GM19324 (cell line): ENCODE measurements at regions not wholly inside any gene's neighbourhood (a gene's known extent, or its start where the extent isn't known, plus 50 kb on each side); places are given as distances from the start of the nearest gene placed in this dataset.

Experiments
- ATAC-seq: cut with Tn5 transposase; IDR thresholded peaks from one replicate; pipeline ENCODE4 v1.9.1; 2021; ENCODE audit warnings: mild to moderate bottlenecking, moderate library complexity; ENCODE audit not compliant: unreplicated experiment, low FRiP score

- no peak for ATAC-seq
Measured at GRCh38 chr18:68469049-68469625, 245.8 kb downstream of the TMX3 start.

DNA sequence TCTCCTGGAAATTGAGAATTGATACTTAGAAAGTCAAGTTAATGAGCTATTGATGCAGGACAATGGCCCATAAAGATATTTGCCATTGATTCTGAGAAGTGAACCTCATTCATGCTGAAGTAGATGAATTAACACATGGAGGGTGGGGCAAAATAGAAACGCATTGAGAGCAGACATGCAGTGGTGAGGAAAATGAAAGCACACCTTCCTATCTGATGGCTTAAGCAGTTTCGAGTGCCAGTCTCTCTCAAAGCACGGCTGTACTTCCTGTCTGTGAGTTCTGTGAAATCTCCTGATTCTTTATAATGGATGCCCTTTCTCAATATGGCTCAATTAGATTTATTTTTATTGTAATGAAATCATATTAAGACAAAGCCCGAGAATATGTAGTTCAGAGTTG is 247.0 kb downstream of the TMX3 start:
- no peak for ATAC-seq

- ATAC-seq: no peak
Measured at GRCh38 chr18:68467329-68467728, 247.6 kb downstream of the TMX3 start.

- ATAC-seq: no peak
Measured at GRCh38 chr18:68466672-68467071, 248.2 kb downstream of the TMX3 start.

- ATAC-seq: no peak
Measured at GRCh38 chr18:68462766-68463165, 252.1 kb downstream of the TMX3 start.

GRCh38 chr18:68462148-68462547 is 252.8 kb downstream of the TMX3 start:
- no peak for ATAC-seq

DNA sequence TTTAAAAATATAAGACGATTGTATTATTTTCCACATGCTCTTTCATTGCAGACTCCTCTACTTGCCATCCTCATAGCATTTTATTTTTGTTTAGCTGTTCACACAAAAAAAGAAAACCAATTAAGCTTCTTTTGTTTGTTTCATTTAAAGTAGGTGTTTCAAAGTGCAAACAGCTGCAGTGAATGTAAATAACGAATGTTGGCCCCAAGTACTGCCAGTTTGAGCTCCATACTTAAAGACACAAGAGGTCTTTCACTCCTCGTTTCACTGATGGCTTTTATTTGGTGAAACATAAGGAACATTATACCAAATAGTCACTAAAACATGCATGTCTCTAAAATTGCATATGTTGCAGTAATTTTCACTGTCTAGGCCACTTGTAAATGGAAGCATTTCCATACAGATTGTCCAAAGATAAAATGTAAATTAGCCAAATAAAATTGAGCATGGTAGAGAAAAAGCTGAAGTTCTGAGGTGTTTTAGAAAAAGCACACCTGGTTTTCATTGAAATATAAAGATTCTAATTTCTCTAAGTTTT is 253.4 kb downstream of the TMX3 start:
- no peak for ATAC-seq

GRCh38 chr18:68459968-68460367 is 254.9 kb downstream of the TMX3 start:
- no peak for ATAC-seq

GRCh38 chr18:68456985-68457384 is 257.9 kb downstream of the TMX3 start:
- no peak for ATAC-seq

GRCh38 chr18:68455229-68455603 is 259.7 kb downstream of the TMX3 start:
- ATAC-seq: no peak

DNA sequence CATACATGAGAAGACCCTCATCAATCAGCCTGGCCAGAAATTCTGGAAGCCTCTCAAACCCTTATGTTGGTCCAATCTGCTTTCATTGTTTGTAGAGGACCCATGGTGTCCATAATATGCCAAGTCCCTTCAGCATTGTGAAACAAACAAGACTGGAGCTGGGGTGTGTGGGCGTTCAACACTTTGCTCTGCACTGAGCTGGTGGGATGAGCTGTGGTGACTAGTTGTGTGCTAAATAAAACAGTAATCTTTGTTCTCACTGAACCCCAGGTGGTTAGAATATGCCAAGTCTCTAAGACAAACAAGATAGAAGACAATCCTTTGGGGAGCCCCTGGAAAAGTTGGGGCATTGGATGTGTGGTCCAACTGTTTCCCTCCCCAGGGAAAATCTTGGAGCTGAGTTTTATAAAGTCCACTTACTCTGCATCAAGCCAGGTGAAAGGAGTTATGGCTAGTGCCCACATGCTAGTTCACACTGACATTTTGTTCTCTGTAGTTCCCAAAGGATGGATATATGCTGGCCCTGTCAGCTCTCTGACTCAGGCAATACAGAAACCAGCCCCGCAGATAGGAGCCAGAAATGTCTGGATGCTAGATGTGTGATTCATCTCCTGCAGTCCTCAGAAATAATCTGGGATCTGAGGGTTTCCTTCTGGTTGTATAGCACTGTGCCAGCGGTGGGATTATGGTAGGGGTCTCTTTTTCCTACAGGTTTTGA is 260.2 kb downstream of the TMX3 start:
- no peak for ATAC-seq

DNA sequence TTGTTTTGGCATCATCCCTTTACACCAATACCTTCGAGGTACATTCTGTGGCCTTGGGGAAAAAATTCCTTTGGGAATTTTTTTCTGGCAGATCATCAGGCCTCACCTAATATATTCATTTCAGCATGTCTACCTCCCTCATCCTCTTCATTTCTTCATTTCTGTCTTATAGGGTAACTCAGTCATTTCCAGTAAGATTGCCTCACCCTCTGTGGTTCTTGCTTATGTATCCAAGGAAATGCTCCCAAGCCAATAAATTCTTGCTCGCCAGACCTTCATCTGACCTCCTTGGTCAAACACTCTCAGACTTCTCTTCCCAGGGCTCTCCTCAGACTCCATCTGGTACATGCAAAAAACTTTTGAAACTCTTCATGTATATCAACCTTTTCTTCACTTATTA is 265.6 kb downstream of the TMX3 start:
- ATAC-seq: no peak

DNA sequence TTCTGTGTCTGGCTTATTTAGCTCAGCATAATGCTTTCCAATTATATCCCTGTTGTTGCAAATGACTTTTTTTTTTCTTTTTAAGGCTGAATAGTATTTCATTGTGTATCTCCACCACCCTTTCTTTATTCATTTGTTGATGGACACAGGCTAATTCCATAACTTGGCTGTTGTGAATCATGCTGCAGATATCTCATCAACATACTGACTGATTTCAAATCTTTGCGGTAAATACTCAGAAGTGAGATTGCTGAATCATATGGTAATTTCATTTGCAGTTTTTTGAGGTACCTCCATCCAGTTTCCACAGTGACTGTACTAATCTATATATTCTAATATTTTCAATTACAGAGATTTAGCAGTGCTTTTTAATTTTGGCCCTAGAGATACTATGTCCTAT is 266.2 kb downstream of the TMX3 start:
- no peak for ATAC-seq

- ATAC-seq: no peak
Measured at GRCh38 chr18:68447286-68447685, 267.6 kb downstream of the TMX3 start.

- ATAC-seq: no peak
Measured at GRCh38 chr18:68445668-68446426, 269.1 kb downstream of the TMX3 start.

DNA sequence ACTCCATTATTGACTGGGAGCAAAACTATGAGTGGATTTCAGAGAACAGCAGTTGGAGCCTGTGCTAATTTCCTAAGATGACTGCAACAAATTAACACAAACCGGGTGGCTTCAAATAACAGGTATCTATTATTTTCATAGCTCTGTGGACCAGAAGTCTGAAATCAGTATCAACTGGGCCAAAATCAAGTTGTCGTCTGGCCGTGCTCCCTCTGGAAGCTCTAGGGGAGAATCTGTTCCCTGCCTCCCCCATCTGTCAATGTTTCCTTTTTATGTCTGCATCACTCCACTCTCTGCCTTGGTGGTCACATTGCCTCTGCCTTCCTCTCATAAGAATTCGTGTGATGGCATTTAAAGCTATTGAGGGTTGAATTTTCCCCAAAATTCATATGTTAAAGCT is 269.8 kb downstream of the TMX3 start:
- ATAC-seq: no peak

DNA sequence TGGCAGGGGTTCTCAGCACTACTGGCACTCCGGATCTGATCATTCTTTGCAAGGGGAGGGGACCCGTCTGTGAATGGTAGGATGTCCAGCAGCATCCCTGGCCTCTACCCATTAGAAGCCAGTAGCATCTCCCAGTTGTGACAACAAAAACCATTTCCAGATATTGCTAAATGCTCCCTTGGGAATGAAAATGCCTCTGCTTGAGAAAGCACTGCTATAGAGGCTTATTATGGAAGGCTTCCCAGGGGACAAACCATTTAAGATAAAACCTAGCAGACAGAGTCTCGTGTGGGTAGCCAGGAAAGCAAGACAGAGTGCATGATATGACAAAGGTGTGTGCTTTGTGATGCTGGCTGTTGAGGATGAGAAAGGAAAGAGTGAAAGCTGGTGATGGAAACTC is 273.7 kb downstream of the TMX3 start:
- no peak for ATAC-seq

- no peak for ATAC-seq
Measured at GRCh38 chr18:68440433-68440832, 274.5 kb downstream of the TMX3 start.

DNA sequence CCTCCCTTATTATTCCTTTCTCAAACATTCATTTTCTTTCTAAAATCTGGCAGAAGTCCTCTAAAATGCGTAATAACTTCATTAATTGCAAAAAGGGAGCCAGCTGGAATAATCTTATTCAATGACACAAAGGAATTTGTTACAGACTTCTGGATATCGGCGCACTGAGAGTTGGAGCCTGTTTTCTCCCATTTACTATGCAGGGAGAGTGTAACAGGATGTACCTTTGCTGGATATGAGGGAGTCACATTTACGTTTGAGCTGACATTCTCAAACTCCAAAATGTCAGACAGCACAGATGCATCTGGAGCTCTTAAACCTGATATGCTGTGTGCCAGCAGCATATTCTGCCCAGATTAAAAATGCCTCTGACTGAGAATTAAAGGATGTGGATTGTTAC is 275.3 kb downstream of the TMX3 start:
- ATAC-seq: no peak

GRCh38 chr18:68438983-68439382 is 275.9 kb downstream of the TMX3 start:
- no peak for ATAC-seq

- ATAC-seq: no peak
Measured at GRCh38 chr18:68438536-68438935, 276.4 kb downstream of the TMX3 start.

DNA sequence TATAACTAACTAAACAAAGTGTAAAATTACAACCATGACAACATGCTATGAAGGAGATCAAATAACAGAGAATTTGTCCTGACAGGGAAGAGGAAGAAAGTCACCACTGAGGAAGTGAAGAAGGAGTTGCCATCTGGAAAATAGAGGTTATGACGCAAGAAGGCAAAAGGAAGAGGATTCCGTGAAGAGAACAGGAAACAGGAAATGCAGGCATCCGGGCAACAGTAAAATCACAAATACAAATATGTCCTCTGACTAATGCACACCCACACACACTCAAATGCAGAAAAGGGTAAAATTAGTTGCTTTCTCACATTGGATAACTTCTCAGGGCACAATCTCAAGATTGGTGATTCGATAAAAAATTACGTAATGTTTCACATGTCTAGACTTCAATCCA is 278.4 kb downstream of the TMX3 start:
- no peak for ATAC-seq
